ENCODE measurements at regions not wholly inside any gene's neighbourhood (a gene's known extent, or its start where the extent isn't known, plus 50 kb on each side); places are given as distances from the start of the nearest gene placed in this dataset.

GRCh38 chr3:147015334-147015733, 391.0 kb downstream of the ZIC4 start:
- H3K9me3 ChIP-seq, result peaks cover 0 to 2% (median 0%) of the 10 kb centered on the region in 4 donors
- no peaks in the 10 kb centered on the region for H3K36me3 ChIP-seq
- DNase-seq, result no peak
- TF ChIP-seq POLR2A (IDR thresholded peaks at IDR 0.05) (no peak), CTCF (IDR thresholded peaks at IDR 0.05) (no peak)
- H3K4me3 ChIP-seq, result no peak overlapping the region
- H3K27ac ChIP-seq, result no peak overlapping the region
- no peaks in the 10 kb centered on the region for H3K27me3 ChIP-seq
- H3K4me1 ChIP-seq, result no peaks in the 10 kb centered on the region

- H3K27ac ChIP-seq, result no peak overlapping the region
- no peaks in the 10 kb centered on the region for H3K4me1 ChIP-seq
- no peak for DNase-seq
- no peak overlapping the region for H3K4me3 ChIP-seq
- H3K9me3 ChIP-seq, result no peaks in the 10 kb centered on the region
- TF ChIP-seq POLR2A (IDR thresholded peaks at IDR 0.05) (no peak), CTCF (IDR thresholded peaks at IDR 0.05) (no peak)
- no peaks in the 10 kb centered on the region for H3K36me3 ChIP-seq
- no peaks in the 10 kb centered on the region for H3K27me3 ChIP-seq
Observed at GRCh38 chr3:147008886-147009285, 397.5 kb downstream of the ZIC4 start.

- Histone ChIP-seq H3K4me1 (no peaks in the 10 kb centered on the region), H3K36me3 (no peaks in the 10 kb centered on the region), H3K27ac (no peak overlapping the region), H3K4me3 (no peak overlapping the region), H3K9me3 (no peaks in the 10 kb centered on the region), H3K27me3 (no peaks in the 10 kb centered on the region)
- no peak for DNase-seq
- TF ChIP-seq CTCF (IDR thresholded peaks at IDR 0.05), result no peak
- no peak for TF ChIP-seq POLR2A (IDR thresholded peaks at IDR 0.05)
Observed at GRCh38 chr3:147008458-147008857, 397.9 kb downstream of the ZIC4 start.

GRCh38 chr3:147007736-147008245, 398.6 kb downstream of the ZIC4 start:
- Histone ChIP-seq H3K36me3 (no peaks in the 10 kb centered on the region), H3K27me3 (no peaks in the 10 kb centered on the region), H3K27ac (no peak overlapping the region), H3K4me3 (no peak overlapping the region), H3K4me1 (no peaks in the 10 kb centered on the region), H3K9me3 (no peaks in the 10 kb centered on the region)
- DNase-seq, result no peak
- TF ChIP-seq POLR2A (IDR thresholded peaks at IDR 0.05), result no peak
- TF ChIP-seq CTCF (IDR thresholded peaks at IDR 0.05), result no peak

- H3K27ac ChIP-seq, result no peak overlapping the region
- no peak overlapping the region for H3K4me3 ChIP-seq
- no peaks in the 10 kb centered on the region for H3K36me3 ChIP-seq
- no peak for TF ChIP-seq POLR2A (IDR thresholded peaks at IDR 0.05)
- TF ChIP-seq CTCF (IDR thresholded peaks at IDR 0.05), result no peak
- no peaks in the 10 kb centered on the region for H3K9me3 ChIP-seq
- no peaks in the 10 kb centered on the region for H3K27me3 ChIP-seq
- H3K4me1 ChIP-seq, result no peaks in the 10 kb centered on the region
- DNase-seq, result no peak
Observed at GRCh38 chr3:147002721-147003120, 397.6 kb upstream of the PLSCR5 start.

GRCh38 chr3:147000274-147000673, 395.1 kb upstream of the PLSCR5 start:
- no peak for DNase-seq
- Histone ChIP-seq H3K27me3 (no peaks in the 10 kb centered on the region), H3K9me3 (no peaks in the 10 kb centered on the region), H3K4me1 (no peaks in the 10 kb centered on the region), H3K27ac (no peak overlapping the region), H3K4me3 (no peak overlapping the region), H3K36me3 (no peaks in the 10 kb centered on the region)
- TF ChIP-seq POLR2A (IDR thresholded peaks at IDR 0.05), result no peak

Data from Peyer's patch (tissue), 4 donors.